Activated naive CD8-positive, alpha-beta T cell treated with anti-CD3 and anti-CD28 coated beads, Interleukin-2, amount 10 ng/mL, durations not matched to agents 7 days and 5 days (primary cell): ENCODE measurements at regions not wholly inside any gene's neighbourhood (a gene's known extent, or its start where the extent isn't known, plus 50 kb on each side); places are given as distances from the start of the nearest gene placed in this dataset.

Experiments used
- ATAC-seq: fragments of 150-1000 bp; cut with Tn5 transposase; one replicate; pipeline ENCODE4 v1.10.0; 2021; ENCODE audit warnings: low read depth, moderate library complexity
- POLR2A ChIA-PET: fragments of 350-600 bp; sonication (Branson Sonifier 250); formaldehyde crosslinking; loops from one replicate; lab custom pipeline; 2021; ENCODE audit warnings: antibody characterized with exemption; lab: Charles Lee
- DNase-seq: peaks from one replicate; pipeline ENCODE4 v3.0.0; 2021
- H3K27ac Mint-ChIP-seq: one replicate; pipeline ENCODE4 v1.8.0; 2022; ENCODE audit warnings: mild to moderate bottlenecking, mixed read lengths
- H3K27me3 Mint-ChIP-seq: one replicate; pipeline ENCODE4 v1.8.0; 2022; ENCODE audit warnings: mild to moderate bottlenecking, moderate library complexity, mixed read lengths
- H3K36me3 Mint-ChIP-seq: one replicate; pipeline ENCODE4 v1.8.0; 2021; ENCODE audit warnings: mild to moderate bottlenecking, mixed read lengths
- H3K4me1 Mint-ChIP-seq: one replicate; pipeline ENCODE4 v1.8.0; 2021; ENCODE audit warnings: mixed read lengths
- H3K4me3 Mint-ChIP-seq: one replicate; pipeline ENCODE4 v1.8.0; 2022; ENCODE audit warnings: mild to moderate bottlenecking, moderate library complexity, mixed read lengths
- H3K9me3 Mint-ChIP-seq: one replicate; pipeline ENCODE4 v1.8.0; 2021; ENCODE audit warnings: mixed read lengths

DNA sequence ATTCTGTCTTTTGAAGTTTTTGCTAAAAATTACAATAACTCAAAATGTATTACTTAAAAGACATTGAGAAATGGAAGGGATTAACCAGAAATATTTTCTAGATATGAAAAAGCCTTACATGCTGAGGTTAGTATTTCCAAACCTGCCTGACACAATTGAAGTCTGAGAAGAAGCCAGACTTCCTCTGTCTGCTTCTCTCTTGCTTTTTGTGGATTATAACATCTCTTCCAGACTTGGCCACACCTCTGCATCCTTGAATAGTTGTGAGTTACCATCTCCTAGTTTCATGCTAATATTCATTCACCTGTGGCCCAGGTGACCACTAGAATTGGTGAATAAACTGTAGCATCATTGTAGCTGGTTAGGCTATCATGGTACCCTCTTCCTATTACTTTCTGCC, 497.6 kb downstream of the SLC16A7 start:
- H3K27me3 Mint-ChIP-seq = no peaks in the 10 kb centered on the region

GRCh38 chr12:60094436-60094835, 498.6 kb downstream of the SLC16A7 start:
- Mint-ChIP-seq H3K27me3 (no peaks in the 10 kb centered on the region), H3K4me3 (no peak overlapping the region), H3K9me3 (no peaks in the 10 kb centered on the region), H3K36me3 (no peaks in the 10 kb centered on the region), H3K27ac (no peak overlapping the region), H3K4me1 (no peaks in the 10 kb centered on the region)
- no peak for ATAC-seq
- no peak for DNase-seq
- POLR2A ChIA-PET = no interaction called here

More for the DNA sequence above, 497.6 kb downstream of the SLC16A7 start:
- DNase-seq (no peak), ATAC-seq (no peak)
- no peaks in the 10 kb centered on the region for H3K9me3 Mint-ChIP-seq
- no peak overlapping the region for H3K4me3 Mint-ChIP-seq
- no peaks in the 10 kb centered on the region for H3K4me1 Mint-ChIP-seq
- POLR2A ChIA-PET = no interaction called here
- H3K36me3 Mint-ChIP-seq = no peaks in the 10 kb centered on the region
- H3K27ac Mint-ChIP-seq = no peak overlapping the region

GRCh38 chr12:60096727-60097126, 500.9 kb downstream of the SLC16A7 start:
- no peaks in the 10 kb centered on the region for H3K9me3 Mint-ChIP-seq

GRCh38 chr12:60100160-60100559, 504.3 kb downstream of the SLC16A7 start:
- H3K27me3 Mint-ChIP-seq = no peaks in the 10 kb centered on the region
- no peaks in the 10 kb centered on the region for H3K36me3 Mint-ChIP-seq
- H3K9me3 Mint-ChIP-seq = no peaks in the 10 kb centered on the region
- DNase-seq (no peak), ATAC-seq (no peak)
- no peaks in the 10 kb centered on the region for H3K4me1 Mint-ChIP-seq
- POLR2A ChIA-PET = no interaction called here
- H3K27ac Mint-ChIP-seq = no peak overlapping the region
- no peak overlapping the region for H3K4me3 Mint-ChIP-seq

More at GRCh38 chr12:60096727-60097126, 500.9 kb downstream of the SLC16A7 start:
- H3K27ac Mint-ChIP-seq = no peak overlapping the region
- no peaks in the 10 kb centered on the region for H3K36me3 Mint-ChIP-seq
- no peaks in the 10 kb centered on the region for H3K27me3 Mint-ChIP-seq
- POLR2A ChIA-PET = no interaction called here
- ATAC-seq (no peak), DNase-seq (no peak)
- no peak overlapping the region for H3K4me3 Mint-ChIP-seq
- no peaks in the 10 kb centered on the region for H3K4me1 Mint-ChIP-seq

- POLR2A ChIA-PET = no interaction called here
- Mint-ChIP-seq H3K4me3 (no peak overlapping the region), H3K9me3 (no peaks in the 10 kb centered on the region), H3K27ac (no peak overlapping the region), H3K27me3 (no peaks in the 10 kb centered on the region), H3K4me1 (no peaks in the 10 kb centered on the region), H3K36me3 (no peaks in the 10 kb centered on the region)
- no peak for ATAC-seq
- DNase-seq = no peak
These were observed 505.0 kb downstream of the SLC16A7 start for GRCh38 chr12:60100852-60101251.

- H3K36me3 Mint-ChIP-seq = no peaks in the 10 kb centered on the region
- H3K27me3 Mint-ChIP-seq = no peaks in the 10 kb centered on the region
- H3K27ac Mint-ChIP-seq = no peak overlapping the region
- no peak overlapping the region for H3K4me3 Mint-ChIP-seq
- POLR2A ChIA-PET = no interaction called here
- DNase-seq = no peak
- H3K9me3 Mint-ChIP-seq = no peaks in the 10 kb centered on the region
- no peaks in the 10 kb centered on the region for H3K4me1 Mint-ChIP-seq
- no peak for ATAC-seq
These were observed 505.9 kb downstream of the SLC16A7 start for GRCh38 chr12:60101715-60102114.

DNA sequence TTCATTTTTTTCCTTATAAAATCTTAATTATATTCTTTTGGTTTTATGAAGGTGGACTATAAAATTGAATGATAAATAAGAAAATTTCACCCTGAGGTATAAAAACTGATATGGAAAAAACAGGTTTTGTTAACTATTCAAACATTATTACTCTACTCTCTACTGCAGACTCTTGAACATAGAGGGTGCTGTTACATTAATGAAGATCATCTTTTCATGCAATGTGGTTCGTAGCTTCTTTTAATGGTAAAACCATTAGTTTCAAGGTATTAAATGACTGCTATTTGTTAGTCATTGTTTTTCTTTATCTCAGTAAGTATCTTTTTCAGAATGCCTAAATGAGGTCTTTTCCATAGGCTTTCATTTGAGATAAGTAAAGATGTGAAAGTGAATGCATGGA, 510.4 kb downstream of the SLC16A7 start:
- DNase-seq (no peak), ATAC-seq (no peak)
- H3K27me3 Mint-ChIP-seq = no peaks in the 10 kb centered on the region
- H3K36me3 Mint-ChIP-seq = no peaks in the 10 kb centered on the region
- POLR2A ChIA-PET = no interaction called here
- H3K9me3 Mint-ChIP-seq = no peaks in the 10 kb centered on the region
- no peak overlapping the region for H3K4me3 Mint-ChIP-seq
- H3K27ac Mint-ChIP-seq = no peak overlapping the region
- no peaks in the 10 kb centered on the region for H3K4me1 Mint-ChIP-seq

DNA sequence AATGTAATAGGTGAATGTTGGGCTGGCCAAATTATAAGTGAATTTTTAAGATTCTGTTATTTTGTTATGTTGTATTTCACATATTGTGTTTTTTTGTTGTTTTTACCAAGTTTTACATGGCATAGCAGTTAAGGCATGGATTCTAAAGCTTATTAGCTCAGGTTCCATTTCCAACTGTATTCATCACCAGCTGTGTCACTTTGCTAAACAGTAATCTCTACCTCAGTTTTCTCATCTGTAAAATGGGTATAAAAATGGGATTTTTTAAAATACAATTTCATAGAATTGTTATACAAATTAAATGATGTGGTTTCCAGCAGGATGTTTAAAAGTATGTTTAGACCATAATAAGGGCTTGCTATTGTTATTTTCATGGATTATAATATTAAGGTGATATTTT, 512.2 kb downstream of the SLC16A7 start:
- no peaks in the 10 kb centered on the region for H3K27me3 Mint-ChIP-seq
- POLR2A ChIA-PET = no interaction called here
- no peaks in the 10 kb centered on the region for H3K9me3 Mint-ChIP-seq
- H3K27ac Mint-ChIP-seq = no peak overlapping the region
- H3K4me1 Mint-ChIP-seq = no peaks in the 10 kb centered on the region
- no peak overlapping the region for H3K4me3 Mint-ChIP-seq
- H3K36me3 Mint-ChIP-seq = no peaks in the 10 kb centered on the region
- ATAC-seq = no peak
- DNase-seq = no peak

DNA sequence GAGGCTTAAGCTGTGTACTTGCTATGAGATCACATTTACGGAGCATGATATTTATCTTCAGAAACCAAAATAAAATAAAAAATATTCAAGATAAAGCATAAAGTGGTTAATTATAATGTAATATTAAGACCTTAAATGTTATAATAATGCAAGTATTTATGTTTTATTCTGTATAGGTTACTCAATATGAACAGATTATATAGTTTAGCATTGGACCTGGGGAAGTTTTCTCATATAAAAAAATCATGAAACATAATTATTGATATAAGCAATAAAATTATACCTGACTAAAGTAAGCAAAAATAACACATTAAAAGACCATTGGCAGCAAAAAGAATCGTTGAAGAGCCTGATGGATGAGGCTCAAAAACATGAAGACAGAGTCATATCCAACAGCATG, 516.2 kb downstream of the SLC16A7 start:
- H3K4me3 Mint-ChIP-seq = no peak overlapping the region
- peaks cover 4% of the 10 kb centered on the region for H3K9me3 Mint-ChIP-seq
- H3K27me3 Mint-ChIP-seq = no peaks in the 10 kb centered on the region
- POLR2A ChIA-PET = no interaction called here
- H3K27ac Mint-ChIP-seq = no peak overlapping the region
- H3K4me1 Mint-ChIP-seq = no peaks in the 10 kb centered on the region
- ATAC-seq (no peak), DNase-seq (no peak)
- no peaks in the 10 kb centered on the region for H3K36me3 Mint-ChIP-seq

- Mint-ChIP-seq H3K9me3 (peaks cover 4% of the 10 kb centered on the region), H3K27me3 (no peaks in the 10 kb centered on the region), H3K36me3 (no peaks in the 10 kb centered on the region), H3K4me3 (no peak overlapping the region), H3K27ac (no peak overlapping the region), H3K4me1 (no peaks in the 10 kb centered on the region)
- DNase-seq (no peak), ATAC-seq (no peak)
- POLR2A ChIA-PET = no interaction called here
These were observed 516.9 kb downstream of the SLC16A7 start for GRCh38 chr12:60112763-60113162.

DNA sequence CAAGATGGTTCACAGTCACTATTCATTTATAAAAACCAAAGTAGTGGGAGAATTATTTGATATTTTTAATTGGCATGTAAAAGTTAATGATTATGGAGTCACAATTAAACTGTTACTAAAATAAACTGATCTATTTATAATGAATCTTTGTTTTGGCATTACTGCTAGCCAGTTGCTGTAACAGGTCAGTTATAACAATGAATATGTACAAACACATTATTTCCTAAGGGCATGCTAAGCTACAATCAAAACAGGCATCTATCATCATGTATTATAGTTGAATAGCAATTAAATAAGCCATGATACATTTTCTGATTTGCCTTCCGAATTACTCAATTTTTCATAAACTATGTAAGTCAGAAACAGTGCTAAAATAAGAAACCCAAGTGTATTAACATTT, 518.3 kb downstream of the SLC16A7 start:
- Mint-ChIP-seq H3K9me3 (peaks cover 4% of the 10 kb centered on the region), H3K4me3 (no peak overlapping the region), H3K36me3 (no peaks in the 10 kb centered on the region), H3K4me1 (no peaks in the 10 kb centered on the region), H3K27me3 (no peaks in the 10 kb centered on the region), H3K27ac (no peak overlapping the region)
- POLR2A ChIA-PET = no interaction called here
- no peak for ATAC-seq
- no peak for DNase-seq

DNA sequence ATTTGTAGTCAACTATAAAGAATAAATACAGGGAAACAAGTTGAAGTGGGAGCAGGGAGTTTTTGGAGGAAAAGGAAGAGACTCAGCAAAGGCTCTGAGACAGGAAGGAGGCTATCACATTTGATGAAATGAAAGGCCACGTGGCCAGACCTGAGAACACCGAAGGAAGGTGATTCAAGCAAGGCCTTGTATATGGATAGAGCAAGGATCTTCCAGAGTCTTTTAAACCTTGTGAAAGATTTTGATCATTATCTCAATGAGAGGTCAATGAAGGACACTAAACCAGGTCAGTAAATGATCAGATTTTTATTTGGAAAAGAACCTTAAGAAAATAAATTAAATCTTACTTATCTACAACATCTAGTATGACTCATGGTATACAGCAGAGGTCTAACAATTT, 523.5 kb downstream of the SLC16A7 start:
- POLR2A ChIA-PET = no interaction called here
- H3K27me3 Mint-ChIP-seq = no peaks in the 10 kb centered on the region
- H3K9me3 Mint-ChIP-seq = peaks cover 4% of the 10 kb centered on the region
- no peaks in the 10 kb centered on the region for H3K4me1 Mint-ChIP-seq
- DNase-seq (no peak), ATAC-seq (no peak)
- no peaks in the 10 kb centered on the region for H3K36me3 Mint-ChIP-seq
- H3K27ac Mint-ChIP-seq = no peak overlapping the region
- H3K4me3 Mint-ChIP-seq = no peak overlapping the region

DNA sequence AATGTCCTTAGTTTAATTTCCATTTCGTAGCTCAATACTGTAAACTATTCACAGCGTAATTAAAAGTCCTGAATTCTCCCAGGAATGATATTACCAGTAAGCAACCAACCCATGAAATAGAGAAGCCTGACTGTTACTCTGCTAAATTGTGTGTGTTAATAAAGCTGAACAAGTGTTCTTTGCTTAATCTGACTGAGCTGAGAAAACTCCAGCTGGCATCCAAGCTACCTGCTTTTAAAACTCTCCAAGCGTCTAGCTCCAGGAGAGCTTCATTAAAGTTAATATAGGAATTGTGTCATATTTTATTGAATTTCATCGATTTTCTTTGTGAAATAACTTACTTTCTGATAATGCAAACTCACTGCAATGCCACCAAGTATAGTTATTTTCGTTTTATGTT, 524.4 kb downstream of the SLC16A7 start:
- no peak overlapping the region for H3K27ac Mint-ChIP-seq
- H3K27me3 Mint-ChIP-seq = no peaks in the 10 kb centered on the region
- POLR2A ChIA-PET = no interaction called here

DNA sequence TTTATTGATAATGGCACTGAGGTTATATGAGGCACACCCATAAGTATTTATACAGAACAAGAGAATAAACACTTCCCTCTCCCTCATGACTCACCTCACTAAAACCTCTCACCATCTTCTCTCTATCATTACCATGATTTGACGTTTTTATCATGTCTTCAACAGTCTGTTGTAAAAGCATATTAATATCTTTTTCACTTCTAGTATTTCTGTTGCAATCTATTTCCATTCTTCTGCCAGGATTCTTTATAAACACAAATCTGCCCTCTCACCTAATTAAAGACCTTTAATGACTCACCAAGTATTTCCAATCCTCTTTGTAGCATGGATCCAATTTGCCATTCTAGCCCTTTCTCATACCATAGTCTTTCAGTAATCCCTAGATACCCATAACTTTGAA, 527.7 kb downstream of the SLC16A7 start:
- Mint-ChIP-seq H3K27me3 (no peaks in the 10 kb centered on the region), H3K36me3 (no peaks in the 10 kb centered on the region), H3K27ac (no peak overlapping the region), H3K9me3 (peaks cover 3% of the 10 kb centered on the region), H3K4me1 (no peaks in the 10 kb centered on the region), H3K4me3 (no peak overlapping the region)
- DNase-seq (no peak), ATAC-seq (no peak)
- POLR2A ChIA-PET = no interaction called here

More for the DNA sequence above, 524.4 kb downstream of the SLC16A7 start:
- DNase-seq (no peak), ATAC-seq (no peak)
- Mint-ChIP-seq H3K36me3 (no peaks in the 10 kb centered on the region), H3K4me3 (no peak overlapping the region), H3K9me3 (peaks cover 3% of the 10 kb centered on the region), H3K4me1 (no peaks in the 10 kb centered on the region)

- no peaks in the 10 kb centered on the region for H3K36me3 Mint-ChIP-seq
- no peaks in the 10 kb centered on the region for H3K4me1 Mint-ChIP-seq
- POLR2A ChIA-PET = no interaction called here
- no peaks in the 10 kb centered on the region for H3K27me3 Mint-ChIP-seq
- ATAC-seq (no peak), DNase-seq (no peak)
- H3K27ac Mint-ChIP-seq = no peak overlapping the region
- H3K9me3 Mint-ChIP-seq = no peaks in the 10 kb centered on the region
- no peak overlapping the region for H3K4me3 Mint-ChIP-seq
These were observed 541.7 kb downstream of the SLC16A7 start for GRCh38 chr12:60137513-60137912.
